HG03571 (cell line): ENCODE measurements at regions not wholly inside any gene's neighbourhood (a gene's known extent, or its start where the extent isn't known, plus 50 kb on each side); places are given as distances from the start of the nearest gene placed in this dataset.
"Not testable (repeated sequence)": the region's sequence is repeated elsewhere in the genome, so short reads cannot be mapped to it uniquely, and the experiment has no call there.

Source experiments
- ATAC-seq: cut with Tn5 transposase; IDR thresholded peaks from one replicate; pipeline ENCODE4 v1.9.1; 2021; ENCODE audit not compliant: unreplicated experiment

DNA sequence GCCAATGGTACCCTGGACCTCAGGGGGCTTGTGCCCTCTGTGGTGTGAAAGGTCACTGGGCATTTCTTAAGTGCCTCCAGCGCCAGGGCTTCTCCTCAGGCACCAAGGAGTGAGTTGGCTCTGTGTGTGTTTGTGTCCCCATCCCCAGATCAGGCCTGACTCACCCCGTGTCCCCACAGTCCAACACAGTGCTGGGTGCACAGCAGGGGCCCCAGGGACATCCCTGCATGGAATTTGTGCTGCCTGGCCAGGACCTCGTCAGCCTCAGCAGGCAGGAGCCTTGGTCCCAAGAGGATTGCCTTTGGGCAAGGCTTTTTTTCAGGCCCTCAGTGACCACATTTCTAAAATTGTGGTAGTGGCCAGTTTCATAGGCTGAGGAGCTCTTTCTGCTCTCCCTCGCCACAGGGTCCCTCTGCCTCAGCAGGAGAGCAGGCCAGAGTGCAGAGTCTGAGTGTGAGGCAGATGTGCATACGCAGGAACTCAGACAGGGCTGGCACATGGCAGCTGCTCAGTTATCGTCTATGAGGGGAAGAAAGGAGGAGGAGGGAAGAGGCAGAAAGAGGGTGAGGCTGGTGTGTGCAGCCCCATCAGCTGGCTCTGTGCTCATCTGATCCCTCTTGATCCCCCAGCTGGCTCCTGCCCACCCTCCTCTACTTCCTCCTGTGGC lies 215.6 kb downstream of the RPLP1 start:
- ATAC-seq: no peak

DNA sequence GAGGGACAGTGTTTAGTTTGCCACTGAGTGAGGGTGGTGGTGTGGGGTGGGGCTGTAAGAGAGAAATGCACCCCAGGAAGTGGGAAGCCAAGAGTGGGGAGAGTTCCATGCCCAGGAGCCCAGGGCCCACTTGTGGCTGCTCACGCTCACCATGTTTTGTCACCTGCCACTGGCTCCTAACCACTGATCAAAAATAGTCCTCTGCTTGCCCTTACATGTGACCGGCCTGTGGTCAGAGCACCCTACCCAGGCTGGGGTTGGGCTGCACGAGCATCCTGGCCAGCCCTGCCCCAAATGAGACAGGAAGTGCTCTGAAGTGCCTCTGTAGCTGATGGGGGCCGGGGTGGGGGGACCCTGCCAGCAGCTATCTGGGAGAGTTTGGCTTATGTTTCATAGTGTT lies 216.3 kb downstream of the RPLP1 start:
- ATAC-seq: peak; percentile 54

DNA sequence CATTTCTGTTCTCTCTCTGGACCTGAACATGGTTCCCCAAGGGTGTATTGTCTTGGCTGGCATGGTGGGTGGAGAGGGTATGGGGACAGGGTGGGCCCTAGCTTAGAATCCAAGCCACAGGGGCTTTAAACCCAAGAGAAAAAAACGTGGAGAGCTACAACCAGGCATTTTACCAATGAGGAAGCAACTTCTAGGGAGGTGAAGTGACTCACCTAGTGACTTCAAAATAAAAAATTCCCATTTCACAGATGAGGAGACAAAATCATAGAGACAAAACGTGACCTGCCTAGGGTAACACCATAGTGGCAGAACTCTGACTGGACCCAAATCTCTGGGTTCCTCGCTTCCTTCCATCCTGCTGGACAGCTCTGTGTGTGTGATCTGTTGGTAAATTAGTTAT lies 216.8 kb downstream of the RPLP1 start:
- ATAC-seq: no peak

- no peak for ATAC-seq
These were observed 220.8 kb downstream of the RPLP1 start for GRCh38 chr15:69673291-69673881.

DNA sequence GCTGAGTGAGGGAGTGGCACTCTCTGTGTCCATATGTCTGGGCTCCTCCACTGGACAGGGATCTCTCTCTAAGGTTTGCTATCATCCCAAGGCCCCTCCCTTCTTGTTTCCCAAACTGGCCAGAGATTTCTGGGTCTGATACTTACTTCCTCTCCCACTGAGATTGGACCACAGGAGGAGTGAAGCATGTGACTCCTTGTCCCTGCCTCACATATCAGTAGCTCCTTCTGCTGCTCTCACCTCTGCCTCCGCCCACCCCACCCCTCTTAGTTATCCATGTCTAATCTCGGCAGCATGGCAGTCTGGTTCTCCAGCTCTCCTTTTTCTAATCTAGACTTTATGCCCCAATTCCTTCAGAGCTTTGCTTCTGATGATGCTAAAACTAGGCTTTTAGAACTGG lies 223.1 kb downstream of the RPLP1 start:
- no peak for ATAC-seq

GRCh38 chr15:69677403-69677802 lies 224.8 kb downstream of the RPLP1 start:
- no peak for ATAC-seq

GRCh38 chr15:69679623-69680228 lies 227.1 kb downstream of the RPLP1 start:
- peak; percentile 89 for ATAC-seq

GRCh38 chr15:69684823-69685222 lies 232.2 kb downstream of the RPLP1 start:
- ATAC-seq: not testable (repeated sequence)

GRCh38 chr15:69685512-69686452 lies 233.2 kb downstream of the RPLP1 start:
- ATAC-seq: no peak

DNA sequence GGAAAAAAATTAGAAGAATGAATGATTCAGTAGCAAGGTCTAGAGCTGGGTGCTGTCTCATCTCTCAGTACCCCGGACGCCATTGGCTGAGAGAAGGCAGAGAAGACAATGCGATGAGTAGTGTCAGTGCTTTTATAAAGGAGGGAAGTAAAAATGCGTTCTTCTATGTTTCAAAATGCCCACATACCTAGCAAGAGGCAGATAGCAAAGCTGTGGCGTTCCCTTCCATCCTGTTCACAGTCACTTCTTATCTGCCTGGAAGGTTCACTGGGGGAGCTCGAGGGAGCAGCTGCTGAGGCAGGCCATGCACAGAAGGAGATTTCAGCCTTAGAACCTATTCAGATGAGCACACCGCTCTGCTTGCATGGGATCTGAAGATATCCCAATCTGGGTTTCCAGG lies 234.0 kb downstream of the RPLP1 start:
- no peak for ATAC-seq

GRCh38 chr15:69689133-69689532 lies 236.5 kb downstream of the RPLP1 start:
- no peak for ATAC-seq

- no peak for ATAC-seq
These were observed 238.8 kb downstream of the RPLP1 start for GRCh38 chr15:69691307-69692015.

- no peak for ATAC-seq
These were observed 239.7 kb downstream of the RPLP1 start for GRCh38 chr15:69692342-69692741.

GRCh38 chr15:69693059-69693458 lies 240.4 kb downstream of the RPLP1 start:
- no peak for ATAC-seq

DNA sequence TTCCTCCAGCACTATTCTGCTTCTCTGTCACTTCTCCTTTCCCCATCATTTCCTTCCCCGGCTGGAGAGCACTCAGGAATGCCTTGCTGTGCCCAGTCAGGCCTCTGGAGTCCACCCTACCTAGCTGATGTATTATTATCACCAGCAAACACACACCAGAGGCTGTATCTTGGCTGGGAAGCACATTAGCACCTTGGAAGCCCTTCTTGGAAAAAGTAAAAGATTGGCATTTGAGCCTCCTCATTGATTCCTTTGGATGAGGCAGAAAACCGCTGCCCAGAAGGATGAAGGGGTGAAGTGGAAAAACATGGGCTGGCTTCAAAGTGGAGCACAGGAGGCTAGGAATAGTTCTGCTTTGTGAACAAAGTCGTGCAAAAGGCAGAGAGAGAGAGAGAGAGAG lies 244.3 kb downstream of the RPLP1 start:
- no peak for ATAC-seq

GRCh38 chr15:69697916-69698315 lies 245.3 kb downstream of the RPLP1 start:
- ATAC-seq: no peak

GRCh38 chr15:69699096-69699495 lies 246.5 kb downstream of the RPLP1 start:
- no peak for ATAC-seq

DNA sequence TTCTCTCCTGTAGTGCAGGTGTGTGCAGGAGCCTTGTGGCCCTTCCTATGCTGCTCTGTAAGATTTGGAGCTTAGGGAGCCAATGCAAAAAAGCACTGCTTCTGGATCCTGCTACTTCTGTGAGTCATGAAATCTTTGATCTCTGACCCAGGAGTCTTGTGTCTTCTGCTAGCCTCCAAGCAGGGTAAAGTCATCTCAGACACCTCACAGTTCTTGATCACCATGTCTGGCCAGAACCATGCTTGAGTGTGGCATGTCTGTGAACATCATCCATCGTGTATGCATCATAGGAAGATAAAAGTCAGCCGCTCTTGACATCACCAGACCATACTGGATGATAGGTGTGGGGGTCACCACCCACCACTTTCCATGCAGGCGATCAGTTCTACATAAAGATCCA lies 247.8 kb downstream of the RPLP1 start:
- no peak for ATAC-seq

- no peak for ATAC-seq
These were observed 248.6 kb downstream of the RPLP1 start for GRCh38 chr15:69701198-69701597.

GRCh38 chr15:69703532-69704187 lies 251.0 kb downstream of the RPLP1 start:
- ATAC-seq: no peak
